Upper lobe of right lung (tissue), 1 donor: ENCODE measurements at regions not wholly inside any gene's neighbourhood (a gene's known extent, or its start where the extent isn't known, plus 50 kb on each side); places are given as distances from the start of the nearest gene placed in this dataset.
"Not testable (repeated sequence)": the region's sequence is repeated elsewhere in the genome, so short reads cannot be mapped to it uniquely, and the experiment has no call there.

Experiments used
- ATAC-seq: fragments of 200-7000 bp; cut with Tn5 transposase; one replicate; pipeline ENCODE4 v1.9.1; 2020; ENCODE audit warnings: mild to moderate bottlenecking, moderate library complexity
- DNase-seq: peaks from one replicate; pipeline ENCODE4 v3.0.0-alpha.2; 2020
- H3K27ac ChIP-seq: fragments of 200-600 bp; one replicate; pipeline ENCODE4 v1.8.0; 2022
- H3K27me3 ChIP-seq: fragments of 200-600 bp; one replicate; pipeline ENCODE4 v1.8.0; 2022; ENCODE audit warnings: mild to moderate bottlenecking
- H3K36me3 ChIP-seq: fragments of 200-600 bp; one replicate; pipeline ENCODE4 v1.8.0; 2022
- H3K4me1 ChIP-seq: fragments of 200-600 bp; one replicate; pipeline ENCODE4 v1.8.0; 2022
- H3K4me3 ChIP-seq: fragments of 200-600 bp; one replicate; pipeline ENCODE4 v1.8.0; 2022; ENCODE audit warnings: mild to moderate bottlenecking
- H3K9me3 ChIP-seq: fragments of 200-600 bp; one replicate; pipeline ENCODE4 v1.8.0; 2022
- CTCF ChIP-seq: fragments of 200-600 bp; IDR thresholded peaks from one replicate; pipeline ENCODE4 v1.8.0; 2022; ENCODE audit warnings: antibody characterized with exemption
- intact Hi-C: fragments of 100-400 bp; cut with DNase I; formaldehyde crosslinking; loops from one replicate; pipeline ENCODE4 v1.11.0; 2022
- donor health status: DM: no; HTN: yes; CAD: no; lungs with severe emphysema.

GRCh38 chr7:91717681-91718470 is 162.6 kb downstream of the MTERF1 start:
- Histone ChIP-seq H3K9me3 (no peaks in the 10 kb centered on the region), H3K36me3 (no peaks in the 10 kb centered on the region), H3K4me3 (no peak overlapping the region), H3K4me1 (no peaks in the 10 kb centered on the region), H3K27me3 (no peaks in the 10 kb centered on the region), H3K27ac (no peak overlapping the region)
- ATAC-seq, result no peak
- intact Hi-C loops, result no loop called here
- TF ChIP-seq CTCF, result no peak
- DNase-seq, result no peak

GRCh38 chr7:91719008-91719407 is 161.5 kb downstream of the MTERF1 start:
- no peaks in the 10 kb centered on the region for H3K27me3 ChIP-seq
- intact Hi-C loops, result no loop called here
- H3K27ac ChIP-seq, result no peak overlapping the region
- no peak for TF ChIP-seq CTCF
- H3K36me3 ChIP-seq, result no peaks in the 10 kb centered on the region
- H3K4me3 ChIP-seq, result no peak overlapping the region
- ATAC-seq (no peak), DNase-seq (no peak)
- no peaks in the 10 kb centered on the region for H3K4me1 ChIP-seq
- no peaks in the 10 kb centered on the region for H3K9me3 ChIP-seq

GRCh38 chr7:91720260-91720937 is 160.1 kb downstream of the MTERF1 start:
- H3K27me3 ChIP-seq, result no peaks in the 10 kb centered on the region
- DNase-seq (no peak), ATAC-seq (no peak)
- no peaks in the 10 kb centered on the region for H3K9me3 ChIP-seq
- H3K36me3 ChIP-seq, result no peaks in the 10 kb centered on the region
- intact Hi-C loops, result no loop called here
- TF ChIP-seq CTCF, result no peak
- H3K27ac ChIP-seq, result no peak overlapping the region
- no peaks in the 10 kb centered on the region for H3K4me1 ChIP-seq
- H3K4me3 ChIP-seq, result no peak overlapping the region

- TF ChIP-seq CTCF, result no peak
- Histone ChIP-seq H3K9me3 (no peaks in the 10 kb centered on the region), H3K36me3 (no peaks in the 10 kb centered on the region), H3K4me1 (no peaks in the 10 kb centered on the region), H3K27me3 (no peaks in the 10 kb centered on the region), H3K27ac (no peak overlapping the region), H3K4me3 (no peak overlapping the region)
- intact Hi-C loops, result no loop called here
- DNase-seq (no peak), ATAC-seq (no peak)
Observed at GRCh38 chr7:91722831-91723230, 157.7 kb downstream of the MTERF1 start.

- DNase-seq, ATAC-seq, H3K27me3 ChIP-seq, H3K4me1 ChIP-seq, H3K4me3 ChIP-seq, H3K36me3 ChIP-seq, intact Hi-C loops, H3K27ac ChIP-seq, H3K9me3 ChIP-seq: not testable (repeated sequence)
Observed at GRCh38 chr7:91729046-91729445, 151.5 kb downstream of the MTERF1 start.

GRCh38 chr7:91731976-91732375 is 148.5 kb downstream of the MTERF1 start:
- Histone ChIP-seq H3K4me3 (no peak overlapping the region), H3K27me3 (no peaks in the 10 kb centered on the region), H3K27ac (no peak overlapping the region), H3K9me3 (peaks cover 11% of the 10 kb centered on the region), H3K36me3 (no peaks in the 10 kb centered on the region), H3K4me1 (no peaks in the 10 kb centered on the region)
- no peak for TF ChIP-seq CTCF
- DNase-seq, result no peak
- intact Hi-C loops, result no loop called here
- no peak for ATAC-seq
